ENCODE measurements at regions not wholly inside any gene's neighbourhood (a gene's known extent, or its start where the extent isn't known, plus 50 kb on each side); places are given as distances from the start of the nearest gene placed in this dataset.

DNA sequence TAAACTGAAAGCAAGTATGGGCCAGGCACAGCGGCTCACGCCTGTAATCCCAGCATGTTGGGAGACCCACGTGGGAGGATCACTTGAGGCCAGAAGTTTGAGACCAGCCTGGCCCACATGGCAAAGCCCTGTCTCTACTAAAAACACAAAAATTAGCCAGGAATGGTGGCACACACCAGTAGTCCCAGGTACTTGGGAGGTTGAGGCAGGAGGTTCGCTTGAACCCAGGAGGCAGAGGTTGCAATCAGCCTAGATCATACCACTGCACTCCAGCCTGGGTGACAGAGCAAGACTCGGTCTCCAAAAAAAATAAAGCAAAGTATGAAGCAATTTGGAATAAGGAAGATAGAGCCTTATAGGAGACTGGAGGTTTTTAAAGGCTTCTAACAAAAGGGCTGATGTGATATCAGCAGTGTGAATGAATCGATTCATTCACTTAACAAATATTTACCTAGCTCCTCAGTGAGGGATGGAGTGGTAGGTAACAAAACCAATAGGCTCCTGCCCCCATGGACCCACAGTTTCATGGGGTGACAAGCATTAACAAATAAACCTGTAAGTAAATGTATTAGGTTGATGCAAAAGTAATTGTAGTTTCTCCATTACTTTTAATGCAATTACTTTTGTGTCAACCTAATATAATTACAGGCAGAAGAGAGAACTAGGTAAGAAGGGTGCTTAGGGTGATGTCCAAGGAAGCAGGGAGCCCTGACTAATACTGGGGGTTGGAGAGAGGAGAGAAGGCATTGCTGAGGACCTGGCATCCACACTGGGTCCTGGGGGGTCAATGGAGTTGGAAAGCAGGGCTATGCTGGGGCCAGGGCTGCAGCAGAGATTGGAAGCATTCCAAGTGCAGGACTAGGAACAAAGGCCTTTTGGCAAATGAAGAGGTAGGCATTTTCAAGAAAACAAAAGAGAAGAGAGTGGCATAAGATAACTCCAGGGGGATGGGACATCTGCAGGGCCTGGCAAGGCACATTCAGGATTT, 195.4 kb upstream of the ARL4C start:
- no peak for ATAC-seq

DNA sequence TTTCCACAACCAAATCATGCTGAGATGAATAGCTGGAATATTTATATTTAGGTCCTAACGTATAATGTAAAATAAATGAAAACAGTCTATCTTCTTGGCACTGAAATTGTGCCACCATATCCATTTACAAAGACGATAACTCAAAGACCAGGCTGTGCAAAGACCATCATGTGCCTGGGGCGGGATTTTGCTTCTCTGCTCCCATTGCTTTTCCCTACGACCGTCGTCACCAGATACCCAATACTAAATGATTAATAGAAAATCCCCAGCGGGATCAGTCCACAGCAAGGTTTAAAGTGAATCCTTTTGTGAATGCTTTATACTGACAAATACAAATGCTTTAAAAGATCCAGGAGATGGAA, 194.3 kb upstream of the ARL4C start:
- ATAC-seq: no peak

DNA sequence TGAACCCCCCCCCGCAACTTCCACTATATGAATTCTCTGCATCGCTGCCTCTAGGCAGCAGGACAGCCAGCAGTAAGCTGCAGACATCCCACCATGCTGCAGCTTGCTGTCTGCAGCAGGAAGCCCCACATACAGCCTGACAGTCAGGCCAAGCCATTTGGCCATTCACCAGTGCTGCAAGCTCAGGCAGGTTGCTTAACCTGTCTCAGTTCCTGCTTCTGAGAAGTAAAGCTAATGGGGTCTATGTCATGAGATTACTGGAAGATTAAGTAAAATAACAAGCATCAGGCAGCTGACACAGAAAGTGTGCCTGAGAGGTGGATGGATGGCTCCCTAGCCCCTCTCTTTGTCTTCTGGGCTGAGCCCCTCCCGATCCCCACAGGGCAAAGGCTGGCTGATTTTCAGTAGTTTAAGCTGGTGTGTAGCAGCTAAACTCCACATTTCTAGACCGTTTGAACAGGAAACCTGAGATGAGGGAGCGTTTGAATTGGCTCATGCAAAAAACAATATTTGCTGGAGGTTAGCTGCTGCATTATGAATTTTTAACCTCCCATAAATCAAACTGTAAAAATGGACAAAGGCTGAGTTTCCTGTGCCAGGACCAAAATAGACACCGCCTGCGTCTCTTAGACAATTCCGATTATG, 193.8 kb upstream of the ARL4C start:
- ATAC-seq: peak; percentile 40

DNA sequence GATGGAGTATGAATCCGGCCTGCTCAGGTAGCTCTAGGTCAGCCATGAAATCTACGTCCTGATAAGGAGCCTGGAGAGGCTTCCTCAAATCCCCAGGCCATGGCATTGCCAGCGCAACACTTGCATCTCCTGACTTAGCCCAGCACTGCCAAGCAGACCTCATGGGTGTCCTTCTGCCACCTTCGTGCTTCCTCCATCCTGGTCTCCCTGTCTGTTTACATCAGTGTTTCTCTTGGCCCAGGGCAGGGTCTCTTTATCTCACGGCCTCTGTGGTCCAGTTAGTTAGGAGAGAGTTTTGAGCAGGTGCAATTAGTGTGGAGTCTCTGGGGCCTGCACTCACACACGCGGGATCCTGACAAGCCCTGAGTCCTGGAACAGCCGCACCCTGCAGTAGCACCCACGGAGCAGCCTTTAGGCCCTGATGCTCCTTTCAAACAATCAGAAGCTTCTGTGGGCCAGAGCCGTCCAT, 193.1 kb upstream of the ARL4C start:
- ATAC-seq: no peak

DNA sequence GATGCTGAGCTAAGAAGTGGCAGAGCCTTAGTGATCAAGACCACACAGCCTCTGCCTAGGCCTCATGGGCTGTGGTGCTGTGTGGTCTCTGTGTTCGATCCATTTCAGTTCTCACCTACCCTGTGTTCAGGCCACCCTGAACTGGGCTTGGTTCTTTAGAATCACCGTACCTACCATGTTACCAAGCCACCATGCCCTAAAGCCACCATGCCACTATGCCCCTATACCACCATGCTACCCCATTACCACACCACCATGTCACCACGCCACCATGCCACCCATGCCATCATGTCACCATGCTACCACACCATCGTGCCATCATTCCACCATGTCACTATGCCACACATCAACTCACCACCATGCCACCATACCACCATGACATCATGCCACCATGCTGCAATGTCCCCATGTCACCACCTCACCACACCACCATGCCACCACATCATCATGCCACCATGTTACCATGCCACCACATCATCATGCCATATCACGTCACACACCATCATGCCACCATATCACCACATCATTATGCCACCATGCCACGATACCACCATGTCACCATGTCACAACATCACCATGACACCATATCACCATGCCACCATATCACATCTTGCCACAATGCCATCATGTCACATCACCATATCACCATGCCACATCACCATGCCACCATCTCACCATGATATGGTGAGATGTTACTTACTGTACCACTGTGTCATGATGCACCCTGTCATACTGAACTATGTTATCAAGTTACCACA, 191.0 kb upstream of the ARL4C start:
- ATAC-seq: no peak

DNA sequence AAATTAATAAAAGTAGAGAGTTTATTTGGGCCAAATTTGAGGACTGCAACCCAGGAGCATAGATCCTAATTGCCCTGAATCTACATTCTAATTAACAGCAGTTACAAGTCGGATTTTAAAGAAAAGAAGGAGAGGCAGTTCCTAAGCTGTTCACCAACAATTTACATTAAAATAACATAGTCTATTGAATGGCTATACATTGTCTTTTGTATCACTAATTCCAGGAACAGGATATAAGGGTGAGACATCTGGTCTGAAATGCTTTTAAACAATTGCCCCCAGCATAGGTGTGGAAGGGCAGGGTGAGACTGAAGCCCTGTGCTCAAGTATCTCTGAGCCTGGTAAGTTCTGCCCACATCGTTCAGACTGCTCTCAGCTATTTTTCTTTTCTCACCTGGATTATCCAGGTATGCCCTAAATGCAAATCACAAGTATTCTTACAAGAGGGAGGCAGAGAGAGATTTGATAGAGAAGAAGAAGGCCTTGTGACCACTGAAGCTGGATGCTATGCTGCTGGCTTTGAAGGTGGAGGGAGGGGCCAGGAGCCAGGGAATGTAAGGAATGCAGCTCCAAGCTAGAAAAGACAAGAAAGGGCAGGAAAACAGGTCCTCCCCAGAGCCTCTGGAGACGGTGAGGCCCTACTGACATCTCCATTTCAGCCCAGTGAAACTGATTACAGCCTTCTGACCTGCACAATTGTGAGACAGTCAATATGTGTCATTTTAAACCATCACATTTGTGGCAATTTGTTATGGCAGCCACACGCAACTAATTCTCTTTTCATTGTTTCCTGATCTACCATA, 189.4 kb upstream of the ARL4C start:
- peak; percentile 95 for ATAC-seq

DNA sequence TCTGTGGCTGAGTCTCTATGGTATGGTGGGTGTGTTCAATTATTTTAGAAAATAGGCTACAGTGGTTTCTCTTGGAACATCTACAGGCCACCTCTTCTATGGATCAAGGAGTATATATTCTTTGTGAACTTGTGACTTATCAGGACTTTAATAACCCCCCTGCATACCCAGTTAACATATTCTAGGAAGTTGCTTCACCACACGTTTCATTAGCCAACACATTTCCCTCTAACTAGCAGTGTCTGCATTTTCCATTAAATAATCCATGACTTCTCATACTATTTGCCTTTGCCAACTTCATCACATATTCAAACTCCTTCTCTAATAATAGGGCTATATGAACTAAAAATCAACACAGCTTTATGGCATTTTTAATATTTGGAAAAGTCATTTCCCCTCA, 187.6 kb upstream of the ARL4C start:
- ATAC-seq: no peak

DNA sequence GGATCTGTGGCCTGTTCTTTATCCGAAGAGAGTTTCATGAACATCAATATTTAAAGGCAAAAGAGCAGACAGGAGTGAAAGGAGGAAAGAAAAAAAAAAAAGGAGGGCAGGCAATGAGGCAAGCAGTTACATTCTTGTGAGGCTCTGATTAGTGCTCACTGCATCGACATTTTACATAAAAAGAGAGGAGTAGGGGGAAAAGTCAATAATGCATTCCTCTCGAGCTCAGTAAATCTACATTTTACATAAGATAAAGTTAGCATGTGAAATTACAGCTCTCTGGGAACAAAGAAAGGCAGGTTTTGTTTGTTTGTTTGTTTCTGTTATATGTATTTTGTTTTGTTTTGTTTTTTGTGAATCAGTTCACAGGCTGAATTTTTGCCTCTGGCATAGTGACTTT, 187.1 kb upstream of the ARL4C start:
- no peak for ATAC-seq

DNA sequence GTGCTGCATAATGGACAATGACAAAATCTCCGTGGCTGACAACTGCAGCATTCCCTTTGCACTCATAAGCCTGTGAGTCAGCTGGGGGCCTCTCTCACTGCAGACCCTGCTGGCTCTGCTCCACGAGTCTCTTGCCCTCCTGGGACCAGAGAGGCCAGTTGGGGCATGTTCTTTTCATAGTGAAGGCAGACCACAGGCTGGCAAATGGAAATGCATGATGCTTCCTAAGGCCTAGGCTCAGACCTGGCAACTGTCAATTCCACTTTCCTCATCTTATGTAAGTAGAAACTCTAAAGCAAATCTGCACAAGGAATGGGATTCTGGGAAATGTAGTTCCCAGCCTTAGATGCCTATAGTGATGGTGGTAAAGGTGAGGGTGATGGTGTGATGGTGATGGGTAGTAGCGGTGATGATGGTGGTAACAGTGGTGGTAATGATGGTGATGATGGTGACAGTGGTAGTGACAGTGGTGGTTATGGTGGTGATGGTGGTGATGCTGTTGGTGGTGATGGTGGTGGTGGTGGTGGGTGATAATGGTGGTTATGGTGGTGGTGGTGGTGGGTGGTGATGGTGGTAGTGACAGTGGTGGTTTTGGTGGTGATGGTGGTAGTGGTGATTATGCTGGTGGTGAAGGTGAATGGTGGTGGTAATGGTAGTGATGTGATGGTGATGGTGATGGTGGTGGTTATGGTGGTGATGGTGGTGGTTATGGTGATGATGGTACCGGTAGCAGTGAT, 185.8 kb upstream of the ARL4C start:
- ATAC-seq: no peak

DNA sequence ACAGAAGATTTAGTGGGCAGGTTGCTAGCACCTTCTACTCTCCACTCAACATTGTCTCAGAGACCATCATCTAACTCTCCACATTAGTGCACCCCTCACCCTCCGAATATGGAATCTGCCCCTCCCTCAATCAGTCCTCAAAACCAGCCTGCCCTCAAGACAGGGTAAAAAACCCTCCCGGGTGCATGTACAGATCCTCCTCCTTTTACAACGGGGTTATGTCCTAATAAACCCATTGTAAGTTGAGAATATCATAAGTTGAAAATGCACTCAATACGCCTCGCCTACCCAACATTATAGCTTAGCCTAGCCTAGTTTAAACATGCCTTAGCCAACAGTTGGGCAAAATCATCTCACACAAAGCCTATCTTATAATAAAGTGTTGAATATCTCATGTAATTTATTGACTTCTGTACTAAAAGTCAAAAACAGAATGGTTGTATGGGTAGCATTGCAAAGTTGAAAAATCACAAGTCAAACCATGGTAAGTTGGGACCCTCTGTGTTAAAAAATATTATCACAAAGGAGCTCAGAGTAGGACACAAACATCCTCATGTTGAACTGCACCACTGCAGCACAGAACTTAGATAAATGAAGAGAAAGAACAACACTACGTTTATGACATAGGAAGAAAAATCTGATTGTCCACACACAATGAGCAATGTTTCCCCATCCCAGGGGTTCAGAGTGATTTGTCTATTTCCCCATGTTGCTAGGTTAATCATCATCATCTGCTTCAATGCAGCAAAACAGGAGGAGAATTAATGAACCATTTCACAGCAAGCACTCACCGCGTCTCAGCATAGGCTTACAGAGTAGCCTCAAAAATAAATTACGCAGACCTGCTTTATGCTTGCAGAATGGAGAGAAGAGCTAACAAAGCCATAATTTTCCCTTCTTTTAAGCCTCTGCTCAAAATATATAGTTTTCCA, 184.1 kb upstream of the ARL4C start:
- no peak for ATAC-seq

DNA sequence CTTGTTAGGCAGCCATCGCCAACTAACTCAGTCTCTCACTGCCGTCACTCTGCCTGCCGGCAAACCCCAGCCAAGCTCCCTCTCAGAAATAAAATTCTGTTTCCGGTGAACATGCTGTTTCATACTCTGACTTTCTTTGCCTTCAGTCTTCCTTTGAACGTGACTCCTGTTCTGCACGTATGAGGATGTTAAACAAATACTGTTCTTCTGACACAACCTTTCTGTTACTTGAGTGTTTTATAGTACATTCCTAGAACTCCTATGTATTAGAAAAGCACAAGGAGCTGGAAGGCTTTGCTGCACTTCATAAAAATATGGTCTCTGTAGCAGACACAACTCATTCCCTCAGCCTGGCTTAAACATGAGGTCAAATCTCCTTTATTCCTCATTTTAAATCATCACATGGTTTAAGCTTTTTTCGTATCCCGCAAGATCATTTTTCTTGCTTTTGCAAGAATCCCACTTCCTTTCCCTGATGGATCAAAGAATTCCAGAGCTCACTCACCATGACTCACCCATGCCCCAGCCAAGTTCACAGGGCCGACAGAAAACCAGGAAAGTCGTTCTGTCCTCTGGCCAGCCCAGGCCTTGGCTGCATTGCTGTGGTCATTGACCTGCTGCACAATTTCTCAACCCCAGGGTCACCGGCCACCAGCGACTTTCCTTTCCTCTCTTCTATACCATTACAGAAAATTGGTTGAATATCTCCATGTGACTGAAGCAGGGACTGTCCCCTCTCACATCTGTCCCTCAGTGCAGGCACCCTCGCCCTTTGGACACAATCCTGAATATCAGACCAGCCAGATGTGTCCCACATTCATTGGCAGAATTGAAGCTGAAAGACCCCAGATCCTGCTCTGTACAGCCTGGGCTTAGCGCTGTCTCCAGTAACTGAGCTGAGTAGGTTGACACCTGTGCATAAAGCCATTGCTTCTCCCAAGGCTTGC, 183.1 kb upstream of the ARL4C start:
- peak; percentile 61 for ATAC-seq

DNA sequence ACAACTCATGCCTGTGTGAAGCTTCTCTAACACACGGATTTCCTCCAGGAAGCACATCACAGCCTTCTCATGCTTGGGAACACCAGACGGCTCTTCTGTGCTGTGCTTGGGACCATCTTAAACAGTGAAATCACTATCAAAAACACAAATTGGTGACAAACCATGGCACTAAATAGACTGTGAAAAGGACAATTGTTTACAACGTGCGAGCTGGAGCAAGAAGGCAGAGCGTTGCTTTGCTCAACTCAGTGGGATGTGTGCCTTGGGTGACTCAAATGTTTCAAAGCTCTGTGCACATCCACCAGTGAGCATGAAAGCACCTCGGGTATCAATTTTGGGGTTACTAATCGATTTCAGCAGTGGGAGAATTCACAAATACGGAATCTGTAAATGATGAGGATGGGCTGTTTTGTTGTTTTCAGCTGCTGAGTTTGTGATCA, 182.4 kb upstream of the ARL4C start:
- no peak for ATAC-seq

DNA sequence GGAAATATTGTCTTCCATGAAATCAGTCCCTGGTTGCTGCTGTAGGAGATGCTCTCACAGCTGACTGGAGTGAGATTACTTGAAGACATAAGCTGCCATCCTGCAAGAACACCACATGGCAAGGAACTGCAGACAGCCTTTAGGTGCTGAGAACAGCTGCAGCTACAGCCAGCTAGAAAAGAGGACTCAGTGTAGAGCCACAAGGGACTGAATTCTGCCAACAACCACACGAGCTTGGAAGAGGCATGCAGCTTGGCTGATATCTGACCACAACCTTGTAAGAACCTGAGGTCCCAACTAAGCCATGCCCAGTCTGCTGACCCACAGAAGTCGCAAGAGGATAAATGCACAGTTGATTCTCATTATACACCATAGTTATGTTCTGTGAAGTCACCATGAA, 181.8 kb upstream of the ARL4C start:
- no peak for ATAC-seq

DNA sequence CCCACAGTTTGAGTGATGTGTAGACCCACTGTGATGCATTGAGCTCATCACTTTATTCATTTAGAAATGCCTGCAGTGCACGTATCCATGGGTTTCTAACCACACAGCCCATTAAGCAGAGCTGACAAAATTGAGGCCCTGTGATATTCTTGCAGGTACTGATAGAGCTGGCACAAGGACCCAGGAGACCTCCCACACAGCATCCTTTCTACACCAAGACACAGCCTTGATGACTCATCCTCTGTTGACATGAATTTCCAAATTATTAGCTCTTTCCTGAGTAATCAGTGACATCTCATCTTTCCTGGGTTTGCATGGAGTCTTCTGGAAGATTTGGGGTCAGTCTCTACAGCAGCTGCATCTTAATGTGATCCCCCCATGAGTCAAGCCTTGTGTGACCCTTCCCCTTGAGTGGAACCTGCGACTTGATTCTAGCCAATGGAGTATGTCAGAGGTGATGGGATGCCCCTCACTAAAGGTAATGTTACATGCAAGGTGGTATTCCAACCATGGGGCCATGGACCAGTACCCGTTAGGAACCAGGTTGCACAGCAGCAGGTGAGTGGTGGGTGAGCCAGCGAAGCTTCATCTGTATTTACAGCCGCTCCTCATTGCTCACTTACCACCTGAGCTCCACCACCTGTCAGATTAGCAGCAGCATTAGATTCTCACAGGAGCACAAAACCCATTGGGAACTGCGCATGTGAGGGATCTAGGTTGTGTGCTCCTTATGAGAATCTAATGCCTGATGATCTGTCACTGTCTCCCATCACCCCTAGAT, 181.1 kb upstream of the ARL4C start:
- ATAC-seq: no peak

DNA sequence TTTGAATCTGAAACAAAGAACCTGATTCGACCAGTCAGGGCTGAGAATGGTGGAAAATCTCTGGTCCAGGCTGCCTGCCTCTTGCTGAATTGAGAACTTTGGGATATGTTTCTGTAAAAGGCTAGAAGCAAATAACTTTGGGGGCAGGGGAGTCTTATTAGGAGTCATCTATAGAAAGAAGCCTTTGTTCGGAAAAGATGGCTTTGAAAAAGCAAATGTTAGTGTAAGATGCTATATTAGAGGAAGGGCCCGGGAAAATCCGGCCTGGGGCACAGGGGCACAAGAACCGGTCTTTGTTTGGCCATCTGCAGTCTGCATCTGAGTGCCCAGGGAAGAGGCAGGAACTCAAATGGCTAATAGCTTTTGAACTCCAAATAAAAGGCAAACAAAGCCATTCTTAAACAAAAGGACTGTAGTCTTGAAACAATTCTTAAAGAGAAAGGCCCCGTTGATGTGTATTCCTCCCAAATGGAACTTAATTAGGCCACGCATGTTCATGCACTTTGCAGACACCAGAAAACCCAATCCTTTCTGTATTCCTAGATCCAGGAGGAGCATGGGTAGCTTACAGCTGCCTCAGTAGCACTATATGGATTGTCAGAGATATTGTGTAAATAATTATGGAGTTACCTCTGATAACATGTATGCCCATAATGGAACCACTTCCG, 180.0 kb upstream of the ARL4C start:
- ATAC-seq: no peak

DNA sequence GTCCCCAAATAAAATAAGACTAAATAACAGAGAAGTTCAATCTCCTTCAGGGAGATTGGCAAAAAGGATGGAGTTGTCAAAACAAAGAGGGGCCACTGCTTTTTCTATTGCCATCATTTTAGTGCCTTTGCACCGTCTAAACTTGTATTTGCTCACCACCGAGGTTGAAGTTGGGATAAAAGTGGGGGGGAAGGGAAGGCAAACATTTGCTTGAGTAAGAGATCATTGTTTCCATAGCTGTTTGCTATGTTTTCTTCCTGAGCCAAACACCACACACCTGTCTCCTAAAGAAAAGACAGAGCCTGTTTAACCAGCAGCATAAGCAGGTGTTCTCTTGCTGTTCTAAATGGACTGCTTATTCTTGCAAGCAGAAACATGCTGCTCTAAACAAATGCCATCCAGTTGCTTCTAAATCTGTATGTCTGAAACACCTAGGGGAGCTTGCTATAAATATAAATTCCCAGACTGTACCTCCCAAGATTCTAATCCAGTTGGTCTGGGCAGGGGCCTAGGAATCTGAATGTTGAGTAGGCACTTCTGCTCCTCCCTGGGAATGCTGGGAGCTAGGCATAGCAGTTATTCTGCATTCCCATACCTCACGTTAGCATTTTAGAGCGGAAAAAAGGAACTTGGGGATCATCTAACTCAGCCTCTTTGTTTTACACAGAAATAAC, 179.4 kb upstream of the ARL4C start:
- peak; percentile 51 for ATAC-seq

DNA sequence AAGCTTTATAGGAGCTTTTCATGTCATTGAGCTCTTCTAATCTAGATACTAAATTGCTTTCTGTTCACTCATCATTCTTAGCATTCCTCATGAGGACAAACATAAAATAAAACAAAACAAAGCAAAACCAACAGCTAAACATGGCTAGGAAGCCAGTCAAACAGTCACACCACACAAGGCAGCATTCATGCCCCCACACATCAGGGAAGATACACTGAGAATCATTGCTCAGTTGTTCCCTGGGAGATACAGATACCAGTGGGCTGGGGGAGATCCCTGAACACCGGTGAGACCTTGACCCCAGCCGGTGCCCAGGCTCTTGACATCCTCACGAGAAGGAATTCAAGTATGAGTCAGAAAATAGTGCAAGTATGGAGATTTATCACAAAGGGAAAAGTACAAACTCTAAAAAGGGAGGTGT, 177.9 kb upstream of the ARL4C start:
- ATAC-seq: no peak
